B cell (primary cell): ENCODE measurements at regions not wholly inside any gene's neighbourhood (a gene's known extent, or its start where the extent isn't known, plus 50 kb on each side); places are given as distances from the start of the nearest gene placed in this dataset.

Experiments used
- EZH2 ChIP-seq: IDR thresholded peaks from 2 replicates; pipeline ENCODE4 v1.6.1; 2012; ENCODE audit warnings: borderline replicate concordance, low read depth, mild to moderate bottlenecking, moderate library complexity, low read length; ENCODE audit not compliant: insufficient read depth, poor library complexity, severe bottlenecking
- TF ChIP-seq, protein P1 (sequence below): fragments of 200-600 bp; IDR thresholded peaks from one replicate; pipeline ENCODE4 v1.8.0; 2022; ENCODE audit warnings: antibody characterized with exemption, mild to moderate bottlenecking

- TF ChIP-seq, protein P1, sequence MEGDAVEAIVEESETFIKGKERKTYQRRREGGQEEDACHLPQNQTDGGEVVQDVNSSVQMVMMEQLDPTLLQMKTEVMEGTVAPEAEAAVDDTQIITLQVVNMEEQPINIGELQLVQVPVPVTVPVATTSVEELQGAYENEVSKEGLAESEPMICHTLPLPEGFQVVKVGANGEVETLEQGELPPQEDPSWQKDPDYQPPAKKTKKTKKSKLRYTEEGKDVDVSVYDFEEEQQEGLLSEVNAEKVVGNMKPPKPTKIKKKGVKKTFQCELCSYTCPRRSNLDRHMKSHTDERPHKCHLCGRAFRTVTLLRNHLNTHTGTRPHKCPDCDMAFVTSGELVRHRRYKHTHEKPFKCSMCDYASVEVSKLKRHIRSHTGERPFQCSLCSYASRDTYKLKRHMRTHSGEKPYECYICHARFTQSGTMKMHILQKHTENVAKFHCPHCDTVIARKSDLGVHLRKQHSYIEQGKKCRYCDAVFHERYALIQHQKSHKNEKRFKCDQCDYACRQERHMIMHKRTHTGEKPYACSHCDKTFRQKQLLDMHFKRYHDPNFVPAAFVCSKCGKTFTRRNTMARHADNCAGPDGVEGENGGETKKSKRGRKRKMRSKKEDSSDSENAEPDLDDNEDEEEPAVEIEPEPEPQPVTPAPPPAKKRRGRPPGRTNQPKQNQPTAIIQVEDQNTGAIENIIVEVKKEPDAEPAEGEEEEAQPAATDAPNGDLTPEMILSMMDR, result no peak
- TF ChIP-seq EZH2, result no peak
Observed at GRCh38 chr3:674116-674515, 418.7 kb upstream of the CNTN6 start.
